HCT116 (cell line): ENCODE measurements at regions not wholly inside any gene's neighbourhood (a gene's known extent, or its start where the extent isn't known, plus 50 kb on each side); places are given as distances from the start of the nearest gene placed in this dataset.

ENCODE experiments used
- ATAC-seq: fragments of 200-7000 bp; cut with Tn5 transposase; 2 replicates; pipeline ENCODE4 v1.9.1; 2020; ENCODE audit warnings: mild to moderate bottlenecking, moderate library complexity
- BruUV-seq: library from RNA; stranded (reverse); fragments of 400-500 nt; replicated peaks from 2 replicates; lab custom pipeline; 2021; lab: Mats Ljungman, UMichigan
- CTCF ChIA-PET: fragments of 300-600 bp; sonication (Branson Sonifier 250); formaldehyde crosslinking; loops from one replicate; lab custom pipeline; 2021; ENCODE audit warnings: antibody characterized with exemption; lab: Charles Lee
- POLR2A ChIA-PET: fragments of 300-600, 350-600 bp; sonication (Branson Sonifier 250); formaldehyde crosslinking; loops from one replicate; lab custom pipeline; 2021; ENCODE audit warnings: antibody characterized with exemption; lab: Charles Lee
- RAD21 ChIA-PET, 2 experiments: fragments of 300-600 bp; sonication (Branson Sonifier 250); formaldehyde crosslinking; loops; one replicate each; lab custom pipeline; 2023; ENCODE audit warnings: low total read pairs in 2 of 2; ENCODE audit not compliant: uncharacterized antibody in 2 of 2, unreplicated experiment in 2 of 2, low non-redundant PET in 1 of 2; lab: Charles Lee
- DNase-seq: peaks from one replicate; pipeline ENCODE4 v3.0.0-alpha.2; 2010; ENCODE audit warnings: low read depth, low spot score
- H2AFZ ChIP-seq: fragments of 200-600 bp; shearing (Covaris generic), sonication (generic); 2 replicates; pipeline ENCODE4 v1.6.1; 2017; ENCODE audit warnings: low read depth, mixed run types, mixed read lengths, antibody characterized with exemption, low read length; ENCODE audit not compliant: poor library complexity, severe bottlenecking
- H3K27ac ChIP-seq: 2 replicates; pipeline ENCODE4 v1.5.1; 2012; ENCODE audit warnings: low read depth, low read length
- H3K27me3 ChIP-seq: fragments of 200-600 bp; sonication (generic); 2 replicates; pipeline ENCODE4 v1.6.1; 2016; ENCODE audit warnings: mixed run types, low read length, mixed read lengths; ENCODE audit not compliant: insufficient read depth
- H3K36me3 ChIP-seq, 2 experiments: fragments of 200-500 bp in 1 of 2; fragments of 200-600 bp in 1 of 2; sonication (Bioruptor generic) in 1 of 2; sonication (generic) in 1 of 2; 2 replicates each; pipeline versions ENCODE4 v1.5.1 to v1.6.1; 2014 to 2016; ENCODE audit warnings: low read length in 2 of 2, inconsistent platforms in 1 of 2, mixed read lengths in 1 of 2, mixed run types in 1 of 2; ENCODE audit not compliant: insufficient read depth in 2 of 2, control insufficient read depth in 1 of 2
- H3K4me1 ChIP-seq, 2 experiments: fragments of 200-600 bp in 1 of 2; sonication (generic) in 1 of 2; 2 replicates each; pipeline versions ENCODE4 v1.5.1 to v1.6.1; 2012 to 2017; ENCODE audit warnings: low read length in 2 of 2, inconsistent platforms in 1 of 2, mild to moderate bottlenecking in 1 of 2, mixed read lengths in 1 of 2, mixed run types in 1 of 2, moderate library complexity in 1 of 2; ENCODE audit not compliant: insufficient read depth in 2 of 2, control insufficient read depth in 1 of 2
- H3K4me2 ChIP-seq: fragments of 200-600 bp; sonication (generic); 2 replicates; pipeline ENCODE4 v1.6.1; 2017; ENCODE audit warnings: mixed run types, low read length, mixed read lengths
- H3K4me3 ChIP-seq, 2 experiments: fragments of 200-600 bp in 1 of 2; sonication (generic) in 1 of 2; replicated peaks in 1 of 2; 2 replicates each; pipeline ENCODE4 v1.5.1; 2011 to 2016; ENCODE audit warnings: low read length in 2 of 2, control low read depth in 1 of 2, low read depth in 1 of 2, mild to moderate bottlenecking in 1 of 2, mixed read lengths in 1 of 2, mixed run types in 1 of 2
- H3K79me2 ChIP-seq: fragments of 200-600 bp; sonication (generic); 2 replicates; pipeline ENCODE4 v1.6.1; 2017; ENCODE audit warnings: mild to moderate bottlenecking, mixed run types, low read length, moderate library complexity, mixed read lengths; ENCODE audit not compliant: insufficient read depth
- H3K9ac ChIP-seq: fragments of 200-600 bp; sonication (generic); 2 replicates; pipeline ENCODE4 v1.6.1; 2016; ENCODE audit warnings: low read length, mixed read lengths
- H3K9me2 ChIP-seq: fragments of 200-600 bp; sonication (generic), shearing (Covaris generic); 2 replicates; pipeline ENCODE4 v1.6.1; 2017; ENCODE audit warnings: mixed run types, mild to moderate bottlenecking, moderate library complexity; ENCODE audit not compliant: insufficient read depth
- H3K9me3 ChIP-seq, 2 experiments: fragments of 200-500 bp in 1 of 2; fragments of 200-600 bp in 1 of 2; sonication (Bioruptor generic) in 1 of 2; sonication (generic) in 1 of 2; 2 replicates each; pipeline ENCODE4 v1.6.1; 2014 to 2017; ENCODE audit warnings: low read length in 2 of 2, mixed read lengths in 2 of 2, inconsistent platforms in 1 of 2, low read depth in 1 of 2, mild to moderate bottlenecking in 1 of 2, mixed run types in 1 of 2, moderate library complexity in 1 of 2; ENCODE audit not compliant: control insufficient read depth in 1 of 2, insufficient read depth in 1 of 2
- H4K20me1 ChIP-seq: fragments of 200-600 bp; sonication (generic), shearing (Covaris generic); 2 replicates; pipeline ENCODE4 v1.6.1; 2017; ENCODE audit warnings: mixed run types, mild to moderate bottlenecking, moderate library complexity; ENCODE audit not compliant: insufficient read depth
- CEBPB ChIP-seq: IDR thresholded peaks from 2 replicates; pipeline ENCODE4 v1.6.1; 2012; ENCODE audit warnings: low read depth
- EZH2 ChIP-seq: fragments of 200-600 bp; sonication (generic); IDR thresholded peaks from 2 replicates; pipeline ENCODE4 v1.6.1; 2017; ENCODE audit warnings: antibody characterized with exemption, mixed run types
- FOSL1 ChIP-seq: IDR thresholded peaks from 2 replicates; pipeline ENCODE4 v1.6.1; 2012; ENCODE audit warnings: low read depth
- POLR2AphosphoS5 ChIP-seq: IDR thresholded peaks from 2 replicates; pipeline ENCODE4 v1.6.1; 2011; ENCODE audit warnings: mild to moderate bottlenecking, low read depth, low read length, moderate library complexity
- RAD21 ChIP-seq: IDR thresholded peaks from 2 replicates; pipeline ENCODE4 v1.6.1; 2012; ENCODE audit warnings: low read depth, mild to moderate bottlenecking
- SP1 ChIP-seq: IDR thresholded peaks from 2 replicates; pipeline ENCODE4 v1.6.1; 2012; ENCODE audit warnings: low read depth
- intact Hi-C: fragments of 100-400 bp; cut with micrococcal nuclease; formaldehyde crosslinking; loops from 2 replicates; pipeline ENCODE4 v1.10.0; 2022
- TF ChIP-seq, protein P1 (sequence below), 3 experiments: fragments of 200-600 bp in 1 of 3; sonication (generic) in 1 of 3; IDR thresholded peaks in 2 of 3; conservative IDR thresholded peaks in 1 of 3; 2 replicates each; pipeline ENCODE4 v1.5.1; 2012 to 2017; ENCODE audit warnings: low read depth in 2 of 3, low read length in 2 of 3, antibody characterized with exemption in 1 of 3, borderline replicate concordance in 1 of 3, control low read depth in 1 of 3, mild to moderate bottlenecking in 1 of 3, mixed read lengths in 1 of 3, mixed run types in 1 of 3, moderate library complexity in 1 of 3; ENCODE audit not compliant: insufficient read depth in 1 of 3
- TF ChIP-seq, protein P2 (sequence below): IDR thresholded peaks from 2 replicates; pipeline ENCODE4 v1.6.1; 2011; ENCODE audit warnings: mild to moderate bottlenecking, low read length, moderate library complexity; ENCODE audit not compliant: insufficient replicate concordance; ENCODE audit errors: extremely low read depth
- TF ChIP-seq, protein P3 (sequence below): IDR thresholded peaks from 2 replicates; pipeline ENCODE4 v1.6.1; 2012
- TF ChIP-seq, protein P4 (sequence below): IDR thresholded peaks from 2 replicates; pipeline ENCODE4 v1.6.1; 2012; ENCODE audit warnings: low read depth

DNA sequence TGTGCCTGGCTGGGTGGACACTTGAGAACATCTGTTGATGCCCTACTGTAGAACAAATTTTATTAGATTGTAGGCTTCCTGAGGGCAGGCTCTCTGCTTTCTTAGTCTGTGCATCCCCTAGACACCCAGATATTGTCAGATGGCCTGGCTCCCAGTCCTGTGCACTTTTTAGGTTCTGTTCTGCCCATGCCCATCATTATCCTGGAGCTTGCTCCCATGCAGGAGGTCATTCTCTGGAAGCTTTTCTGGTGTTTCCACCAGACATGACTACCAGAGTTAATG, 213.3 kb downstream of the MYCN start:
- RAD21 ChIA-PET = no interaction called here
- POLR2A ChIA-PET = no interaction called here
- Histone ChIP-seq H3K9me3 (no peaks in the 10 kb centered on the region), H3K27ac (no peak overlapping the region), H3K9ac (no peak overlapping the region), H3K4me3 (no peak overlapping the region), H4K20me1 (no peaks in the 10 kb centered on the region), H3K9me2 (no peaks in the 10 kb centered on the region), H3K27me3 (peaks cover 6% of the 10 kb centered on the region; the same call in 1 of the 2 replicates), H3K79me2 (no peaks in the 10 kb centered on the region), H3K4me1 (no peaks in the 10 kb centered on the region), H2AFZ (no peak overlapping the region), H3K36me3 (no peaks in the 10 kb centered on the region), H3K4me2 (no peak overlapping the region)
- no TSS peak for BruUV-seq
- no peak for ATAC-seq
- intact Hi-C loops = no loop called here
- no peak for DNase-seq
- TF ChIP-seq CEBPB = no peak
- TF ChIP-seq FOSL1 = no peak
- TF ChIP-seq, protein P1, sequence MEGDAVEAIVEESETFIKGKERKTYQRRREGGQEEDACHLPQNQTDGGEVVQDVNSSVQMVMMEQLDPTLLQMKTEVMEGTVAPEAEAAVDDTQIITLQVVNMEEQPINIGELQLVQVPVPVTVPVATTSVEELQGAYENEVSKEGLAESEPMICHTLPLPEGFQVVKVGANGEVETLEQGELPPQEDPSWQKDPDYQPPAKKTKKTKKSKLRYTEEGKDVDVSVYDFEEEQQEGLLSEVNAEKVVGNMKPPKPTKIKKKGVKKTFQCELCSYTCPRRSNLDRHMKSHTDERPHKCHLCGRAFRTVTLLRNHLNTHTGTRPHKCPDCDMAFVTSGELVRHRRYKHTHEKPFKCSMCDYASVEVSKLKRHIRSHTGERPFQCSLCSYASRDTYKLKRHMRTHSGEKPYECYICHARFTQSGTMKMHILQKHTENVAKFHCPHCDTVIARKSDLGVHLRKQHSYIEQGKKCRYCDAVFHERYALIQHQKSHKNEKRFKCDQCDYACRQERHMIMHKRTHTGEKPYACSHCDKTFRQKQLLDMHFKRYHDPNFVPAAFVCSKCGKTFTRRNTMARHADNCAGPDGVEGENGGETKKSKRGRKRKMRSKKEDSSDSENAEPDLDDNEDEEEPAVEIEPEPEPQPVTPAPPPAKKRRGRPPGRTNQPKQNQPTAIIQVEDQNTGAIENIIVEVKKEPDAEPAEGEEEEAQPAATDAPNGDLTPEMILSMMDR (IDR thresholded peaks at IDR 0.05 in 2 of 3, conservative IDR thresholded peaks at IDR 0.05 in 1 of 3; ENCODE audit: borderline replicate concordance in 1 of 3, insufficient read depth in 1 of 3, low read depth in 2 of 3, low read length in 2 of 3) = no peak
- no peak for TF ChIP-seq EZH2
- TF ChIP-seq, protein P2, sequence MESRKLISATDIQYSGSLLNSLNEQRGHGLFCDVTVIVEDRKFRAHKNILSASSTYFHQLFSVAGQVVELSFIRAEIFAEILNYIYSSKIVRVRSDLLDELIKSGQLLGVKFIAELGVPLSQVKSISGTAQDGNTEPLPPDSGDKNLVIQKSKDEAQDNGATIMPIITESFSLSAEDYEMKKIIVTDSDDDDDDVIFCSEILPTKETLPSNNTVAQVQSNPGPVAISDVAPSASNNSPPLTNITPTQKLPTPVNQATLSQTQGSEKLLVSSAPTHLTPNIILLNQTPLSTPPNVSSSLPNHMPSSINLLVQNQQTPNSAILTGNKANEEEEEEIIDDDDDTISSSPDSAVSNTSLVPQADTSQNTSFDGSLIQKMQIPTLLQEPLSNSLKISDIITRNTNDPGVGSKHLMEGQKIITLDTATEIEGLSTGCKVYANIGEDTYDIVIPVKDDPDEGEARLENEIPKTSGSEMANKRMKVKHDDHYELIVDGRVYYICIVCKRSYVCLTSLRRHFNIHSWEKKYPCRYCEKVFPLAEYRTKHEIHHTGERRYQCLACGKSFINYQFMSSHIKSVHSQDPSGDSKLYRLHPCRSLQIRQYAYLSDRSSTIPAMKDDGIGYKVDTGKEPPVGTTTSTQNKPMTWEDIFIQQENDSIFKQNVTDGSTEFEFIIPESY = no peak
- TF ChIP-seq, protein P3, sequence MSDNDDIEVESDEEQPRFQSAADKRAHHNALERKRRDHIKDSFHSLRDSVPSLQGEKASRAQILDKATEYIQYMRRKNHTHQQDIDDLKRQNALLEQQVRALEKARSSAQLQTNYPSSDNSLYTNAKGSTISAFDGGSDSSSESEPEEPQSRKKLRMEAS = no peak
- TF ChIP-seq, protein P4, sequence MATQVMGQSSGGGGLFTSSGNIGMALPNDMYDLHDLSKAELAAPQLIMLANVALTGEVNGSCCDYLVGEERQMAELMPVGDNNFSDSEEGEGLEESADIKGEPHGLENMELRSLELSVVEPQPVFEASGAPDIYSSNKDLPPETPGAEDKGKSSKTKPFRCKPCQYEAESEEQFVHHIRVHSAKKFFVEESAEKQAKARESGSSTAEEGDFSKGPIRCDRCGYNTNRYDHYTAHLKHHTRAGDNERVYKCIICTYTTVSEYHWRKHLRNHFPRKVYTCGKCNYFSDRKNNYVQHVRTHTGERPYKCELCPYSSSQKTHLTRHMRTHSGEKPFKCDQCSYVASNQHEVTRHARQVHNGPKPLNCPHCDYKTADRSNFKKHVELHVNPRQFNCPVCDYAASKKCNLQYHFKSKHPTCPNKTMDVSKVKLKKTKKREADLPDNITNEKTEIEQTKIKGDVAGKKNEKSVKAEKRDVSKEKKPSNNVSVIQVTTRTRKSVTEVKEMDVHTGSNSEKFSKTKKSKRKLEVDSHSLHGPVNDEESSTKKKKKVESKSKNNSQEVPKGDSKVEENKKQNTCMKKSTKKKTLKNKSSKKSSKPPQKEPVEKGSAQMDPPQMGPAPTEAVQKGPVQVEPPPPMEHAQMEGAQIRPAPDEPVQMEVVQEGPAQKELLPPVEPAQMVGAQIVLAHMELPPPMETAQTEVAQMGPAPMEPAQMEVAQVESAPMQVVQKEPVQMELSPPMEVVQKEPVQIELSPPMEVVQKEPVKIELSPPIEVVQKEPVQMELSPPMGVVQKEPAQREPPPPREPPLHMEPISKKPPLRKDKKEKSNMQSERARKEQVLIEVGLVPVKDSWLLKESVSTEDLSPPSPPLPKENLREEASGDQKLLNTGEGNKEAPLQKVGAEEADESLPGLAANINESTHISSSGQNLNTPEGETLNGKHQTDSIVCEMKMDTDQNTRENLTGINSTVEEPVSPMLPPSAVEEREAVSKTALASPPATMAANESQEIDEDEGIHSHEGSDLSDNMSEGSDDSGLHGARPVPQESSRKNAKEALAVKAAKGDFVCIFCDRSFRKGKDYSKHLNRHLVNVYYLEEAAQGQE = no peak
- TF ChIP-seq POLR2AphosphoS5 = no peak
- no peak for TF ChIP-seq RAD21
- TF ChIP-seq SP1 = no peak
- CTCF ChIA-PET = no interaction called here
